SK-N-SH (cell line): ENCODE measurements at regions not wholly inside any gene's neighbourhood (a gene's known extent, or its start where the extent isn't known, plus 50 kb on each side); places are given as distances from the start of the nearest gene placed in this dataset.
A peak's percentile ranks its signal among the peaks of the same experiment; 100 is the strongest.

Experiments
- CTCF ChIA-PET: fragments of 300-600, 350-600 bp; formaldehyde crosslinking; extraction: SDS; loops from one replicate; lab custom pipeline; 2021; lab: Yijun Ruan, JAX
- POLR2A ChIA-PET: fragments of 350-600 bp; sonication (Branson Sonifier 250); formaldehyde crosslinking; extraction: SDS; loops from one replicate; lab custom pipeline; 2020; ENCODE audit warnings: antibody characterized with exemption, inconsistent platforms; lab: Yijun Ruan, JAX
- DNase-seq: peaks from one replicate; pipeline ENCODE4 v3.0.0; 2012
- H2AFZ ChIP-seq: fragments of 200-600 bp; sonication (generic); 2 replicates; pipeline ENCODE4 v1.8.1; 2016; ENCODE audit warnings: antibody characterized with exemption, mild to moderate bottlenecking, low read depth
- H3F3A ChIP-seq: fragments of 200-600 bp; sonication (generic); replicated peaks from 2 replicates; pipeline ENCODE3; 2016; ENCODE audit warnings: antibody characterized with exemption, mild to moderate bottlenecking; ENCODE audit not compliant: insufficient read depth
- H3K27ac ChIP-seq, 2 experiments: fragments of 200-500 bp in 1 of 2; fragments of 200-600 bp in 1 of 2; sonication (Bioruptor generic) in 1 of 2; sonication (generic), shearing (Covaris generic) in 1 of 2; 2 replicates each; pipeline versions ENCODE4 v1.5.1 to v1.6.1; 2014 to 2016; ENCODE audit warnings: low read depth in 2 of 2, inconsistent platforms in 1 of 2, low read length in 1 of 2, mild to moderate bottlenecking in 1 of 2, mixed read lengths in 1 of 2
- H3K27me3 ChIP-seq: fragments of 200-600 bp; sonication (generic), shearing (Covaris generic); 2 replicates; pipeline ENCODE4 v1.6.1; 2016; ENCODE audit warnings: mixed run types; ENCODE audit not compliant: insufficient read depth
- H3K36me3 ChIP-seq, 2 experiments: fragments of 200-500 bp in 1 of 2; fragments of 200-600 bp in 1 of 2; sonication (Bioruptor generic) in 1 of 2; sonication (generic) in 1 of 2; replicated peaks in 1 of 2; 2 replicates each; pipeline versions ENCODE3 to v1.5.1; 2014 to 2016; ENCODE audit warnings: low read length in 1 of 2, mild to moderate bottlenecking in 1 of 2; ENCODE audit not compliant: insufficient read depth in 2 of 2, control insufficient read depth in 1 of 2
- H3K4me1 ChIP-seq, 2 experiments: fragments of 200-500 bp in 1 of 2; fragments of 200-600 bp in 1 of 2; sonication (Bioruptor generic) in 1 of 2; sonication (generic), shearing (Covaris generic) in 1 of 2; 2 replicates each; pipeline versions ENCODE4 v1.5.1 to v1.6.1; 2014 to 2016; ENCODE audit warnings: low read depth in 1 of 2, low read length in 1 of 2, mixed run types in 1 of 2; ENCODE audit not compliant: insufficient read depth in 2 of 2, control insufficient read depth in 1 of 2
- H3K4me2 ChIP-seq: fragments of 200-600 bp; sonication (generic), shearing (Covaris generic); 2 replicates; pipeline ENCODE4 v1.6.1; 2017; ENCODE audit warnings: mixed run types
- H3K4me3 ChIP-seq, 2 experiments: fragments of 200-500 bp in 1 of 2; fragments of 200-600 bp in 1 of 2; sonication (Bioruptor generic) in 1 of 2; sonication (generic), shearing (Covaris generic) in 1 of 2; 2 replicates each; pipeline versions ENCODE4 v1.5.1 to v1.8.1; 2014 to 2016; ENCODE audit warnings: low read depth in 2 of 2, inconsistent platforms in 1 of 2, low read length in 1 of 2, mild to moderate bottlenecking in 1 of 2, mixed read lengths in 1 of 2, moderate library complexity in 1 of 2
- H3K79me2 ChIP-seq: fragments of 200-600 bp; sonication (generic); 2 replicates; pipeline ENCODE4 v1.8.1; 2017; ENCODE audit warnings: mild to moderate bottlenecking; ENCODE audit not compliant: insufficient read depth
- H3K9ac ChIP-seq: fragments of 200-600 bp; sonication (generic); 2 replicates; pipeline ENCODE4 v1.6.1; 2017; ENCODE audit warnings: mixed run types
- H3K9me2 ChIP-seq: fragments of 200-600 bp; sonication (generic); 2 replicates; pipeline ENCODE4 v1.6.1; 2017; ENCODE audit warnings: mixed run types
- H3K9me3 ChIP-seq: fragments of 200-600 bp; sonication (generic); 2 replicates; pipeline ENCODE4 v1.6.1; 2017; ENCODE audit warnings: mixed run types, mild to moderate bottlenecking, moderate library complexity
- H4K20me1 ChIP-seq: fragments of 200-600 bp; sonication (generic); 2 replicates; pipeline ENCODE4 v1.6.1; 2017; ENCODE audit warnings: mild to moderate bottlenecking, mixed run types; ENCODE audit not compliant: insufficient read depth
- CHD2 ChIP-seq: fragments of 150-350 bp; IDR thresholded peaks from 2 replicates; pipeline ENCODE4 v1.6.1; 2018; ENCODE audit warnings: low read length; ENCODE audit not compliant: partially characterized antibody
- ELF1 ChIP-seq: IDR thresholded peaks from 2 replicates; pipeline ENCODE4 v1.4.0; 2012
- EP300 ChIP-seq, 2 experiments: IDR thresholded peaks; 2 replicates each; pipeline versions ENCODE4 v1.4.0 to v1.6.1; 2012; ENCODE audit warnings: borderline replicate concordance in 1 of 2, low read depth in 1 of 2, low read length in 1 of 2
- GATA2 ChIP-seq: sonication (generic); formaldehyde crosslinking; IDR thresholded peaks from 2 replicates; pipeline ENCODE4 v1.5.0; 2020; ENCODE audit warnings: mild to moderate bottlenecking, missing genetic modification reagents
- IRF3 ChIP-seq: fragments of 150-350 bp; IDR thresholded peaks from 2 replicates; pipeline ENCODE4 v1.6.1; 2016; ENCODE audit warnings: mild to moderate bottlenecking, low read depth, low read length
- JUND ChIP-seq: IDR thresholded peaks from 2 replicates; pipeline ENCODE4 v1.4.0; 2012
- NFIC ChIP-seq: IDR thresholded peaks from 2 replicates; pipeline ENCODE4 v1.4.0; 2012; ENCODE audit warnings: borderline replicate concordance
- NRF1 ChIP-seq: IDR thresholded peaks from 2 replicates; pipeline ENCODE4 v1.6.1; 2012; ENCODE audit warnings: low read depth, mild to moderate bottlenecking, low read length
- SMC3 ChIP-seq: IDR thresholded peaks from 2 replicates; pipeline ENCODE4 v1.6.1; 2012; ENCODE audit warnings: low read depth, low read length, improper control_type of control experiment
- TAF1 ChIP-seq: IDR thresholded peaks from 2 replicates; pipeline ENCODE4 v1.6.1; 2012; ENCODE audit warnings: low read depth, mild to moderate bottlenecking, low read length, moderate library complexity, borderline replicate concordance
- TCF12 ChIP-seq: IDR thresholded peaks from 2 replicates; pipeline ENCODE4 v1.4.0; 2012
- WGBS: methylation state at CpG from one replicate; pipeline ENCODE4 v1.1.6; 2017; ENCODE audit warnings: low lambda C conversion rate; 5-methylcytosine and 5-hydroxymethylcytosine counted together
- TF ChIP-seq, protein P1 (sequence below): IDR thresholded peaks from 2 replicates; pipeline ENCODE4 v1.6.1; 2012; ENCODE audit warnings: mild to moderate bottlenecking, low read depth, low read length, moderate library complexity

DNA sequence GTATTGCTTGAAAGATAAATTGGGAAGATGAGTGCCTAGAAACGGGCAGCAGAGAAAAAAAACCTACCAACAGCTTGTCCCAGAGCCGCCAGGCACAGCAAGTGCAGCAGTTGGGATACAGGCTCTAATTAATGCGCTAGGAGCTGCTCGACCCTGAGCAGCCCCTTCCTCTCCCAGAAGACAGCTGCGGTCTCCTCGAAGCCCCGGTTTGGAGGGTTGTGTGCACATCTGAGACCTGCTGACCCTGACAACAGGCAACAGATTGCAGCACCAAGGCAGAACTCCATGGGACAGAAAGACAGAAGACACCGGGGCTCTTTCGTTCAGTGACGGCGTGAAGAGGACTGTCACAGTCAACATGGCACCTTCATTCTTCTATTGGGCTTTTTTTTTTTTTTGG lies 101.4 kb downstream of the TSEN15 start:
- peaks cover 6 to 38% of the 10 kb centered on the region in 2 experiments; a peak in 2 of 4 replicates for H3K4me1 ChIP-seq
- no peak for DNase-seq
- WGBS = 89% methylated on average over 11 of the region's 11 CpGs
- no peak for TF ChIP-seq NFIC
- H3K27ac ChIP-seq = peak overlapping the region in 1 of 2 experiments; percentile 40; a peak in 1 of 4 replicates
- no peaks in the 10 kb centered on the region for H3K9me3 ChIP-seq
- no peak overlapping the region for H3K9ac ChIP-seq
- H3K4me2 ChIP-seq = peak overlapping the region; percentile 55
- no peaks in the 10 kb centered on the region for H3K36me3 ChIP-seq
- H2AFZ ChIP-seq = 0 out of 2 replicates have a peak overlapping the region, but pooled peaks have one; percentile 58
- ChIA-PET CTCF (interaction anchor here (0.7 kb wide), 1 partner anchor 523 kb away, joined by 3 read pairs; no protein-coding TSS in a partner anchor), POLR2A (no interaction called here)
- no peaks in the 10 kb centered on the region for H3F3A ChIP-seq
- no peaks in the 10 kb centered on the region for H3K27me3 ChIP-seq
- H3K79me2 ChIP-seq = no peaks in the 10 kb centered on the region
- no peak overlapping the region for H3K4me3 ChIP-seq
- H4K20me1 ChIP-seq = no peaks in the 10 kb centered on the region
- no peaks in the 10 kb centered on the region for H3K9me2 ChIP-seq

DNA sequence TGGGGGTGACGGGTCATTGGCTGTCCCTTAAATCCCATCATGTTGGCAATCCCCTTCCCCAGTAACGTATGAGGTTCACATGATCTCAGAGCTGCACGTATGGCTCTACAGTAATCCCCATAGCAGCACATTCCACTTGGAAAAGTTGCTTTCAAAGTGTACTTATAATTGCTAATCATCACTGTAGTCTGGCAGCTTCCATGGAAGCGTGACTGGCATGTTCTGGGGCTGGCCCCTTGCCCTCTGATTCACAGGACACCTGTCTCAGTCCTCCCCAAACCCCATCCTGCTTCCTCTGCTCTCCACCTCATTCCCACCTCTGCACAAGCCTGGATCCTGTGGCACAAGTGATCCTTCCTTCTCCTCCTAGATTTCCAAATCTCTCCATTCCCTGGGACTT lies 102.2 kb downstream of the TSEN15 start:
- Histone ChIP-seq H3K27ac (no peak overlapping the region), H2AFZ (no peak overlapping the region), H3F3A (no peaks in the 10 kb centered on the region), H3K36me3 (no peaks in the 10 kb centered on the region), H4K20me1 (no peaks in the 10 kb centered on the region), H3K79me2 (no peaks in the 10 kb centered on the region), H3K9me2 (no peaks in the 10 kb centered on the region), H3K4me1 (peaks cover 6 to 35% of the 10 kb centered on the region in 2 experiments; a peak in 2 of 4 replicates), H3K4me3 (no peak overlapping the region), H3K4me2 (no peak overlapping the region), H3K27me3 (no peaks in the 10 kb centered on the region), H3K9ac (no peak overlapping the region), H3K9me3 (no peaks in the 10 kb centered on the region)
- POLR2A ChIA-PET = interaction anchor here (0.6 kb wide), 1 partner anchor 233 kb away, joined by 3 read pairs; the partner anchor contains the start of gene C1orf21
- TF ChIP-seq, protein P1, sequence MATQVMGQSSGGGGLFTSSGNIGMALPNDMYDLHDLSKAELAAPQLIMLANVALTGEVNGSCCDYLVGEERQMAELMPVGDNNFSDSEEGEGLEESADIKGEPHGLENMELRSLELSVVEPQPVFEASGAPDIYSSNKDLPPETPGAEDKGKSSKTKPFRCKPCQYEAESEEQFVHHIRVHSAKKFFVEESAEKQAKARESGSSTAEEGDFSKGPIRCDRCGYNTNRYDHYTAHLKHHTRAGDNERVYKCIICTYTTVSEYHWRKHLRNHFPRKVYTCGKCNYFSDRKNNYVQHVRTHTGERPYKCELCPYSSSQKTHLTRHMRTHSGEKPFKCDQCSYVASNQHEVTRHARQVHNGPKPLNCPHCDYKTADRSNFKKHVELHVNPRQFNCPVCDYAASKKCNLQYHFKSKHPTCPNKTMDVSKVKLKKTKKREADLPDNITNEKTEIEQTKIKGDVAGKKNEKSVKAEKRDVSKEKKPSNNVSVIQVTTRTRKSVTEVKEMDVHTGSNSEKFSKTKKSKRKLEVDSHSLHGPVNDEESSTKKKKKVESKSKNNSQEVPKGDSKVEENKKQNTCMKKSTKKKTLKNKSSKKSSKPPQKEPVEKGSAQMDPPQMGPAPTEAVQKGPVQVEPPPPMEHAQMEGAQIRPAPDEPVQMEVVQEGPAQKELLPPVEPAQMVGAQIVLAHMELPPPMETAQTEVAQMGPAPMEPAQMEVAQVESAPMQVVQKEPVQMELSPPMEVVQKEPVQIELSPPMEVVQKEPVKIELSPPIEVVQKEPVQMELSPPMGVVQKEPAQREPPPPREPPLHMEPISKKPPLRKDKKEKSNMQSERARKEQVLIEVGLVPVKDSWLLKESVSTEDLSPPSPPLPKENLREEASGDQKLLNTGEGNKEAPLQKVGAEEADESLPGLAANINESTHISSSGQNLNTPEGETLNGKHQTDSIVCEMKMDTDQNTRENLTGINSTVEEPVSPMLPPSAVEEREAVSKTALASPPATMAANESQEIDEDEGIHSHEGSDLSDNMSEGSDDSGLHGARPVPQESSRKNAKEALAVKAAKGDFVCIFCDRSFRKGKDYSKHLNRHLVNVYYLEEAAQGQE = no peak
- no peak for TF ChIP-seq GATA2 (CRISPR knock-in tag)
- no peak for TF ChIP-seq IRF3
- TF ChIP-seq NRF1 = no peak
- TF ChIP-seq TAF1 = no peak
- no peak for TF ChIP-seq CHD2
- TF ChIP-seq JUND = no peak
- TF ChIP-seq SMC3 = no peak
- no peak for TF ChIP-seq ELF1
- TF ChIP-seq NFIC = no peak
- no peak for TF ChIP-seq EP300 (IDR thresholded peaks at IDR 0.05; ENCODE audit: borderline replicate concordance in 1 of 2, low read depth in 1 of 2, low read length in 1 of 2)
- no peak for TF ChIP-seq TCF12
- DNase-seq = no peak
- 81% methylated on average over 4 of the region's 4 CpGs for WGBS
- CTCF ChIA-PET = no interaction called here
